ENCODE measurements at regions not wholly inside any gene's neighbourhood (a gene's known extent, or its start where the extent isn't known, plus 50 kb on each side); places are given as distances from the start of the nearest gene placed in this dataset.

GRCh38 chr7:41048771-41049170 is 654.1 kb downstream of the INHBA start:
- H3K27ac ChIP-seq, result no peak overlapping the region
- POLR2A ChIA-PET, result no interaction called here
- WGBS (ENCODE audit: missing lambda C conversion rate), result 17% methylated on average over 2 of the region's 2 CpGs
- no peak for ATAC-seq
- H3K4me1 ChIP-seq, result no peaks in the 10 kb centered on the region
- no peak for DNase-seq (ENCODE audit: low read depth in 1 of 2, low spot score in 1 of 2)
- no peaks in the 10 kb centered on the region for H3K9me3 ChIP-seq
- H3K4me3 ChIP-seq, result no peak overlapping the region
- FAIRE-seq, result no peak
- CTCF ChIA-PET, result interaction anchor here (0.7 to 2.8 kb wide), 3 partner anchors 10 to 656 kb away, joined by 3 to 7 read pairs (median 4); no protein-coding TSS in a partner anchor
- no peak for TF ChIP-seq HES2 (IDR thresholded peaks at IDR 0.05)
- TF ChIP-seq ESRRA (IDR thresholded peaks at IDR 0.05; ENCODE audit: borderline replicate concordance, low read length), result no peak
- TF ChIP-seq FOSB (CRISPR knock-in tag; IDR thresholded peaks at IDR 0.05), result no peak
- no peak for TF ChIP-seq SREBF2 (IDR thresholded peaks at IDR 0.05)
- TF ChIP-seq EHF (CRISPR knock-in tag; IDR thresholded peaks at IDR 0.05), result no peak
- no peak for TF ChIP-seq E2F6 (IDR thresholded peaks at IDR 0.05; ENCODE audit: borderline replicate concordance, low read depth)
- no peak for TF ChIP-seq JUN (IDR thresholded peaks at IDR 0.05)
- no peak overlapping the region for H3K4me2 ChIP-seq

- ChIA-PET POLR2A (interaction anchor here (0.6 kb wide), 1 partner anchor 442 kb away, joined by 3 read pairs; no protein-coding TSS in a partner anchor), CTCF (interaction anchor here (0.8 to 2.8 kb wide), 2 partner anchors 649 to 657 kb away, joined by 4 to 7 read pairs; no protein-coding TSS in a partner anchor)
- no peaks in the 10 kb centered on the region for H3K4me1 ChIP-seq
- H3K4me2 ChIP-seq, result no peak overlapping the region
- ATAC-seq (no peak), FAIRE-seq (no peak), DNase-seq (ENCODE audit: low read depth in 1 of 2, low spot score in 1 of 2) (no peak)
- H3K9me3 ChIP-seq, result peaks cover 6% of the 10 kb centered on the region; the same call in 2 of the 3 replicates
- no peak overlapping the region for H3K4me3 ChIP-seq
- WGBS (ENCODE audit: missing lambda C conversion rate), result 53% methylated on average over 9 of the region's 9 CpGs
- H3K27ac ChIP-seq, result no peak overlapping the region
- TF ChIP-seq PHF8 (IDR thresholded peaks at IDR 0.05; ENCODE audit: borderline replicate concordance, low read depth) (no peak), HDAC2 (IDR thresholded peaks at IDR 0.05) (no peak), NR3C1 (IDR thresholded peaks at IDR 0.05) (no peak), ESRRA (IDR thresholded peaks at IDR 0.05; ENCODE audit: borderline replicate concordance, low read length) (no peak), HOXB5 (CRISPR knock-in tag; IDR thresholded peaks at IDR 0.05) (no peak), JUNB (IDR thresholded peaks at IDR 0.05) (no peak), HMGXB4 (CRISPR knock-in tag; IDR thresholded peaks at IDR 0.05; ENCODE audit: borderline replicate concordance) (no peak), GATA3 (IDR thresholded peaks at IDR 0.05; ENCODE audit: borderline replicate concordance) (no peak), HEYL (CRISPR knock-in tag; IDR thresholded peaks at IDR 0.05) (no peak), RAD21 (conservative IDR thresholded peaks at IDR 0.05 in 1 of 2, IDR thresholded peaks at IDR 0.05 in 1 of 2) (no peak)
Measured at GRCh38 chr7:41047789-41048191, 655.1 kb downstream of the INHBA start.

GRCh38 chr7:41047211-41047610 is 655.7 kb downstream of the INHBA start:
- Histone ChIP-seq H3K27ac (no peak overlapping the region), H3K9me3 (peaks cover 6% of the 10 kb centered on the region; the same call in 2 of the 3 replicates), H3K4me3 (no peak overlapping the region), H3K4me2 (no peak overlapping the region), H3K4me1 (no peaks in the 10 kb centered on the region)
- CTCF ChIA-PET, result interaction anchor here (0.8 to 2.8 kb wide), 2 partner anchors 649 to 658 kb away, joined by 4 to 7 read pairs; no protein-coding TSS in a partner anchor
- 29% methylated on average over 5 of the region's 5 CpGs for WGBS (ENCODE audit: missing lambda C conversion rate)
- DNase-seq (ENCODE audit: low read depth in 1 of 2, low spot score in 1 of 2), result no peak
- ATAC-seq, result no peak
- TF ChIP-seq ATOH8 (CRISPR knock-in tag; IDR thresholded peaks at IDR 0.05; ENCODE audit: low read depth), result no peak
- no peak for TF ChIP-seq JUN (IDR thresholded peaks at IDR 0.05)
- no peak for TF ChIP-seq MYC (IDR thresholded peaks at IDR 0.05; ENCODE audit: borderline replicate concordance, low read length)
- no peak for TF ChIP-seq ESRRA (IDR thresholded peaks at IDR 0.05; ENCODE audit: borderline replicate concordance, low read length)
- no peak for TF ChIP-seq HMGXB4 (CRISPR knock-in tag; IDR thresholded peaks at IDR 0.05; ENCODE audit: borderline replicate concordance)
- no peak for FAIRE-seq
- POLR2A ChIA-PET, result no interaction called here

Measured in A549 (cell line).